GM12873 (cell line): ENCODE measurements at regions not wholly inside any gene's neighbourhood (a gene's known extent, or its start where the extent isn't known, plus 50 kb on each side); places are given as distances from the start of the nearest gene placed in this dataset.

Source experiments
- CTCF ChIP-seq: IDR thresholded peaks from 2 replicates; pipeline ENCODE4 v1.5.1; 2012; ENCODE audit warnings: low read depth, mild to moderate bottlenecking, moderate library complexity, low read length, control low read depth; ENCODE audit not compliant: insufficient read depth; ENCODE audit errors: missing control alignments

- no peak for TF ChIP-seq CTCF
These were observed 61.7 kb upstream of the KCNMB2 start for GRCh38 chr3:178474526-178474925.

- TF ChIP-seq CTCF = no peak
These were observed 61.2 kb upstream of the KCNMB2 start for GRCh38 chr3:178475062-178475461.

GRCh38 chr3:178476886-178477285 lies 59.4 kb upstream of the KCNMB2 start:
- no peak for TF ChIP-seq CTCF

- no peak for TF ChIP-seq CTCF
These were observed 56.8 kb upstream of the KCNMB2 start for GRCh38 chr3:178479446-178479845.

DNA sequence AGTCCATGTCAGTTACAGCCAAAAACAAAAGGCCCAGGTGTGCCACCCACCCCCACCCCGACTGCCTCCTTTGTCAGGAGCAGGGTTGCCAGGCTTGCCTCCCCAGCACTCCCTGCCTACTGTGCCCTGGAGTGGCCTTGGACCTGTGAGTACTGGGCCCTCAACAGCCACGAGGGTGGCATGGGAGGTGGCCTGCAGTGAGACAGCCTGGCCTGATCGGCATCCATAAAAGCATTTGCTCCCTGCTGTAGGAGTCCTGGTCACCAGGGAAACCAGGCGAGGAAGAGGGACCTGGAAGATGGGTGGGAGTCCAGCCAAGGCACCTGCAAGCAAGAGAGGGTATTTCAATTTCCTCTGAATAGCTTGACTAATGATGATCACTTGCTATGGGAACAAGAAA lies 56.4 kb upstream of the KCNMB2 start:
- TF ChIP-seq CTCF = no peak

- TF ChIP-seq CTCF = no peak
These were observed 56.0 kb upstream of the KCNMB2 start for GRCh38 chr3:178480274-178480673.

DNA sequence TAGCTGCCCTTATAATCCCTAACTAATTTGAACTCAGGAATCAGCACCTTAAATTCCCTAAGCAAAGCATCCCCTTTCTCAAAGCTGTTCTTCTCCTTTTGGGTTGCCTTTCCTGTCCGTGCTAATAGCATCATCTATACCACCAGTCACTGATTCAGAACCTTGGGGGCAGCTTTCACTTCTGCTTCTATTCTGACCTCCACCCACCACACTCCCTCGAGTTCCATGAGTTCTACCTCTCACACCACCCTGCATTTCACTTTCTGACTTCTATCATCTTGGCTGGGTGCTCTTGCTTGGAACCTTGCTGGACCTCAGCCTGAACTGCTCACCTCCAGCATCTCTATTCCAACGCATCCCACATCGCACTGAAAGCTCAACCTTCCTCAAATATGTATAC lies 55.4 kb upstream of the KCNMB2 start:
- TF ChIP-seq CTCF = no peak

DNA sequence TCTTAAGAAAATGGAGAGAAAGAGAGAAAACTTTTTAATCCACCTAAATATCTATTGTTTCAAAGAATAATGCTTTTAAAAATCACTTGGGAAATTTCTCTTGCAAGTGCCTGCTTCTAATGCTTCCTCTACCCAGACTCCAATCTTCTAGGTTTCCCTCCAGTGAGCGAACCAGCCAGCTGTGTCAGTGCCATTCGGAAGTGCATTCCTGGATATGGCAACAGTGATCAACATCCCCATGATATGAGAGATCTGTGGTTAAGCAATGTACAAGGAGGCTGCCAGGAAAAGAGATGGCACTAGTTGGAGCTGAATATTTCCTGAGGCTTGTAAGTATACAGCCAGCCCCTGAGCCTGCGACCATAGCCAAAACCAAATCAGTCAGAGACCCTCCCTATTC lies 53.3 kb upstream of the KCNMB2 start:
- no peak for TF ChIP-seq CTCF
